ENCODE measurements at regions not wholly inside any gene's neighbourhood (a gene's known extent, or its start where the extent isn't known, plus 50 kb on each side); places are given as distances from the start of the nearest gene placed in this dataset.

DNA sequence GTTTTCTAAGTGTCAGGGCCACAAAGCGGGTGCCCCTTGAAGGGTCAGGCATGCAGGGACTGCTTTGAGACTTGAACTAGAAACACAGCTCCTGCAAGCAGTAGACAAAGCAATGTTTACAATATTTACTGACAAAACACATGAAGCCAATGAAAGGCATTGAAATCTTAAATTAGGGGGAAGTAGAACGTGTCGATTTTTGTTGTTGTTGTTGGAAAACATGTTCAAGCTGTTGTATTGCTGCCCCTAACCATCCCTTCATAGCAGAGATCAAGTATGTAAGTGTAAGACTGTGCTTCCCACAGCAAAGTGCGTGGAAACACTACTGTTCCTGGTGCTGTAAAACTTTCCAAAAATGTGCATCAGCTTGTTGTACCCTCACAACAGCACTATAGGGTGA is 131.6 kb upstream of the MGMT start:
- Histone ChIP-seq H4K20me1 (replicated peaks; ENCODE audit: control insufficient read depth, extremely low read depth, insufficient read depth, low read length) (no peaks in the 10 kb centered on the region), H3K79me2 (ENCODE audit: control insufficient read depth, insufficient read depth, low read length) (no peaks in the 10 kb centered on the region), H3K9me3 (replicated peaks; ENCODE audit: control insufficient read depth, insufficient read depth, low read length) (no peaks in the 10 kb centered on the region), H2AFZ (ENCODE audit: low read depth, low read length) (no peak overlapping the region), H3K9me1 (replicated peaks; ENCODE audit: control insufficient read depth, extremely low read depth, insufficient read depth, low read length) (no peaks in the 10 kb centered on the region), H3K27me3 (ENCODE audit: control insufficient read depth in 2 of 2, insufficient read depth in 2 of 2, low read length in 2 of 2) (peaks cover 5 to 11% of the 10 kb centered on the region in 2 experiments), H3K4me3 (replicated peaks in 1 of 3; ENCODE audit: insufficient read depth in 1 of 3, low read depth in 1 of 3, low read length in 3 of 3) (no peak overlapping the region), H3K27ac (ENCODE audit: insufficient read depth, low read depth, low read length) (no peak overlapping the region), H3K9ac (replicated peaks; ENCODE audit: extremely low read depth, insufficient read depth, low read length) (no peak overlapping the region), H3K4me2 (ENCODE audit: insufficient read depth, low read length) (no peak overlapping the region), H3K4me1 (ENCODE audit: control insufficient read depth, extremely low read depth, insufficient read depth, low read length) (no peaks in the 10 kb centered on the region), H3K36me3 (ENCODE audit: control insufficient read depth in 2 of 2, extremely low read depth in 1 of 2, insufficient read depth in 2 of 2, low read length in 2 of 2) (no peaks in the 10 kb centered on the region)
- no peak for FAIRE-seq
- CTCF ChIA-PET = interaction anchor here (0.8 to 1.3 kb wide), 3 partner anchors 10 to 305 kb away, joined by 3 read pairs; no protein-coding TSS in a partner anchor
- POLR2A ChIA-PET = no interaction called here
- no peak for DNase-seq (ENCODE audit: low read depth, low spot score)
- BruUV-seq (replicated peaks) = no TSS peak
- dilution Hi-C loops (cut with MboI; ENCODE audit: extremely low pct_ligation_motif_present, low sequenced_read_pairs) (no loop called here), intact Hi-C loops (cut with micrococcal nuclease) (no loop called here)
- no peak for TF ChIP-seq POLR2AphosphoS5 (IDR thresholded peaks at IDR 0.05; ENCODE audit: insufficient read depth, low read depth, low read length)
- no peak for TF ChIP-seq JUN (IDR thresholded peaks at IDR 0.05; ENCODE audit: borderline replicate concordance, insufficient read depth, insufficient read length, low read depth)

DNA sequence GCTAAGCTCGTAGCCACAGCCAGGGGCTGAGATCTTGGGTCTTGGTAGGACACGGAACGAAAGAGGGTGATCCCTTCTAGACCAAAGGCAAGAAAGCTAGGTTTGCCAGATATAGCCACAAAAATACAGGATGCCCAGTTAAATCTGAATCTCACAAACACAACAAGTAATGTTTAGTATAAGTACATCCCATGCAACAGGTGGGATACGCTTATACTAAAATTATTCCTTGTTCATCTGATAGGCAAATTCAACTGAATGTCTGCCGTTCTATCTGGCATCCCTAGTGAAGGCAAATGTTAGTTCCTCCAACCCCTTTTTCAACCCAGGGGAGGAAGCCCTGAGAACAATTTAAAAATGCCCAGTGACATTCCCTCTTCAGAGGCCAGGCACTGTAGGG is 131.1 kb upstream of the MGMT start:
- CTCF ChIA-PET = interaction anchor here (0.8 to 1.3 kb wide), 2 partner anchors 10 to 306 kb away, joined by 3 read pairs; no protein-coding TSS in a partner anchor

More for the DNA sequence above, 131.1 kb upstream of the MGMT start:
- BruUV-seq (replicated peaks) = no TSS peak
- no peak overlapping the region for H3K9ac ChIP-seq (replicated peaks; ENCODE audit: extremely low read depth, insufficient read depth, low read length)
- H3K4me1 ChIP-seq (ENCODE audit: control insufficient read depth, extremely low read depth, insufficient read depth, low read length) = no peaks in the 10 kb centered on the region
- H3K4me2 ChIP-seq (ENCODE audit: insufficient read depth, low read length) = no peak overlapping the region
- dilution Hi-C loops (cut with MboI; ENCODE audit: extremely low pct_ligation_motif_present, low sequenced_read_pairs) = no loop called here
- peaks cover 5 to 11% of the 10 kb centered on the region in 2 experiments for H3K27me3 ChIP-seq (ENCODE audit: control insufficient read depth in 2 of 2, insufficient read depth in 2 of 2, low read length in 2 of 2)
- H3K79me2 ChIP-seq (ENCODE audit: control insufficient read depth, insufficient read depth, low read length) = no peaks in the 10 kb centered on the region
- no peaks in the 10 kb centered on the region for H3K9me1 ChIP-seq (replicated peaks; ENCODE audit: control insufficient read depth, extremely low read depth, insufficient read depth, low read length)
- TF ChIP-seq GATA2 (IDR thresholded peaks at IDR 0.05; ENCODE audit: insufficient read depth, insufficient read length, low read depth, low read length) = no peak
- TF ChIP-seq POLR2AphosphoS5 (IDR thresholded peaks at IDR 0.05; ENCODE audit: insufficient read depth, low read depth, low read length) = no peak
- no peak for TF ChIP-seq EZH2 (IDR thresholded peaks at IDR 0.05; ENCODE audit: borderline replicate concordance, low read depth, low read length, severe bottlenecking)
- TF ChIP-seq, protein P1, sequence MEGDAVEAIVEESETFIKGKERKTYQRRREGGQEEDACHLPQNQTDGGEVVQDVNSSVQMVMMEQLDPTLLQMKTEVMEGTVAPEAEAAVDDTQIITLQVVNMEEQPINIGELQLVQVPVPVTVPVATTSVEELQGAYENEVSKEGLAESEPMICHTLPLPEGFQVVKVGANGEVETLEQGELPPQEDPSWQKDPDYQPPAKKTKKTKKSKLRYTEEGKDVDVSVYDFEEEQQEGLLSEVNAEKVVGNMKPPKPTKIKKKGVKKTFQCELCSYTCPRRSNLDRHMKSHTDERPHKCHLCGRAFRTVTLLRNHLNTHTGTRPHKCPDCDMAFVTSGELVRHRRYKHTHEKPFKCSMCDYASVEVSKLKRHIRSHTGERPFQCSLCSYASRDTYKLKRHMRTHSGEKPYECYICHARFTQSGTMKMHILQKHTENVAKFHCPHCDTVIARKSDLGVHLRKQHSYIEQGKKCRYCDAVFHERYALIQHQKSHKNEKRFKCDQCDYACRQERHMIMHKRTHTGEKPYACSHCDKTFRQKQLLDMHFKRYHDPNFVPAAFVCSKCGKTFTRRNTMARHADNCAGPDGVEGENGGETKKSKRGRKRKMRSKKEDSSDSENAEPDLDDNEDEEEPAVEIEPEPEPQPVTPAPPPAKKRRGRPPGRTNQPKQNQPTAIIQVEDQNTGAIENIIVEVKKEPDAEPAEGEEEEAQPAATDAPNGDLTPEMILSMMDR (IDR thresholded peaks at IDR 0.05; ENCODE audit: extremely low read depth in 1 of 2, insufficient read depth in 1 of 2, low read depth in 1 of 2, low read length in 2 of 2) = no peak
- no peak for TF ChIP-seq MYC (IDR thresholded peaks at IDR 0.05; ENCODE audit: low read depth, low read length)
- TF ChIP-seq MAX (IDR thresholded peaks at IDR 0.05; ENCODE audit: insufficient read depth, insufficient read length) = no peak
- TF ChIP-seq JUN (IDR thresholded peaks at IDR 0.05; ENCODE audit: borderline replicate concordance, insufficient read depth, insufficient read length, low read depth) = no peak
- no peak for TF ChIP-seq FOS (IDR thresholded peaks at IDR 0.05; ENCODE audit: borderline replicate concordance, insufficient read depth, low read length)
- TF ChIP-seq POLR2A (IDR thresholded peaks at IDR 0.05; ENCODE audit: low read depth, low read length) = no peak
- FAIRE-seq = no peak
- no peaks in the 10 kb centered on the region for H3K9me3 ChIP-seq (replicated peaks; ENCODE audit: control insufficient read depth, insufficient read depth, low read length)
- POLR2A ChIA-PET = no interaction called here
- no peak overlapping the region for H2AFZ ChIP-seq (ENCODE audit: low read depth, low read length)
- DNase-seq (ENCODE audit: low read depth, low spot score) = no peak
- no peaks in the 10 kb centered on the region for H4K20me1 ChIP-seq (replicated peaks; ENCODE audit: control insufficient read depth, extremely low read depth, insufficient read depth, low read length)
- no peak overlapping the region for H3K27ac ChIP-seq (ENCODE audit: insufficient read depth, low read depth, low read length)
- no peaks in the 10 kb centered on the region for H3K36me3 ChIP-seq (ENCODE audit: control insufficient read depth in 2 of 2, extremely low read depth in 1 of 2, insufficient read depth in 2 of 2, low read length in 2 of 2)
- no peak overlapping the region for H3K4me3 ChIP-seq (replicated peaks in 1 of 3; ENCODE audit: insufficient read depth in 1 of 3, low read depth in 1 of 3, low read length in 3 of 3)
- intact Hi-C loops (cut with micrococcal nuclease) = no loop called here
